ENCODE measurements at regions not wholly inside any gene's neighbourhood (a gene's known extent, or its start where the extent isn't known, plus 50 kb on each side); places are given as distances from the start of the nearest gene placed in this dataset.

DNA sequence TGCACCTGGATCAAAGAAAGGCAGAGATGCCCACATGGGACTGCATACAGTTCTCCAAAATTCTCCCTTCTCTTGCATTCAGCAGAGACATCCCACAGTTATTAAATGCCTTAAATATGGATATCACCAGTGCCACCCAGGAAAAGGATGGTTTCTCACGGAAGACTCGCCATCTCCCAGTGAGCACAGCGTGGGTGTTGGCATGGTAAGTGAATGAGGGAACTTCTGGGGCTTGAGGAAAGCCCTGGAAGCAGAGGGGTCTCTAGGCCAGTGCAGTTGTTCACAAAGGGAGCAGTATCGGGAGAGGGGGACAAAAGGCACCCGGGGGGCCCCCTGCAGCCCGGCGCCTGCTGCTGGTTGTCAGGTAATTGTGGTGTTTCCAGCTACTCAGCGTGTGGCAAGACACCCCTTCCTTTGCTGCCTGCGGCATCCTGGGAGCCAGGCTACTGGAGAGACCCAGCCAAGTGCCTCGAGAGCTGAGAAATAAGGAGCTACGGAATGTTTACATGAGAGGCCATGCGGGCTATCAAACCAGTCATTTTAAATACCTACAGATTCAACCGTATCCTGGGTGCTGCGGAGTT, 125.4 kb downstream of the PXDC1 start:
- TF ChIP-seq, protein P1, sequence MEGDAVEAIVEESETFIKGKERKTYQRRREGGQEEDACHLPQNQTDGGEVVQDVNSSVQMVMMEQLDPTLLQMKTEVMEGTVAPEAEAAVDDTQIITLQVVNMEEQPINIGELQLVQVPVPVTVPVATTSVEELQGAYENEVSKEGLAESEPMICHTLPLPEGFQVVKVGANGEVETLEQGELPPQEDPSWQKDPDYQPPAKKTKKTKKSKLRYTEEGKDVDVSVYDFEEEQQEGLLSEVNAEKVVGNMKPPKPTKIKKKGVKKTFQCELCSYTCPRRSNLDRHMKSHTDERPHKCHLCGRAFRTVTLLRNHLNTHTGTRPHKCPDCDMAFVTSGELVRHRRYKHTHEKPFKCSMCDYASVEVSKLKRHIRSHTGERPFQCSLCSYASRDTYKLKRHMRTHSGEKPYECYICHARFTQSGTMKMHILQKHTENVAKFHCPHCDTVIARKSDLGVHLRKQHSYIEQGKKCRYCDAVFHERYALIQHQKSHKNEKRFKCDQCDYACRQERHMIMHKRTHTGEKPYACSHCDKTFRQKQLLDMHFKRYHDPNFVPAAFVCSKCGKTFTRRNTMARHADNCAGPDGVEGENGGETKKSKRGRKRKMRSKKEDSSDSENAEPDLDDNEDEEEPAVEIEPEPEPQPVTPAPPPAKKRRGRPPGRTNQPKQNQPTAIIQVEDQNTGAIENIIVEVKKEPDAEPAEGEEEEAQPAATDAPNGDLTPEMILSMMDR (IDR thresholded peaks at IDR 0.05), result no peak
- TF ChIP-seq POLR2AphosphoS5 (IDR thresholded peaks at IDR 0.05), result no peak

Measured in upper lobe of left lung (tissue), 4 donors.